GM23338 (cell line): ENCODE measurements at regions not wholly inside any gene's neighbourhood (a gene's known extent, or its start where the extent isn't known, plus 50 kb on each side); places are given as distances from the start of the nearest gene placed in this dataset.

Experiments
- ATAC-seq: fragments of 200-7000 bp; cut with Tn5 transposase; 3 replicates; pipeline ENCODE4 v1.9.1; 2020
- DNase-seq: peaks from one replicate; pipeline ENCODE4 v3.0.0-alpha.2; 2015; ENCODE audit warnings: low spot score
- H2AFZ ChIP-seq: fragments of 200-600 bp; sonication (generic); 2 replicates; pipeline ENCODE4 v1.8.0; 2016; ENCODE audit warnings: antibody characterized with exemption, mild to moderate bottlenecking, moderate library complexity
- H3F3A ChIP-seq: fragments of 200-600 bp; sonication (generic); replicated peaks from 2 replicates; pipeline ENCODE4 v1.8.0; 2017; ENCODE audit warnings: antibody characterized with exemption, mixed run types, low read depth
- H3K27ac ChIP-seq: fragments of 200-600 bp; sonication (generic); 2 replicates; pipeline ENCODE4 v1.6.1; 2016; ENCODE audit warnings: low read depth
- H3K27me3 ChIP-seq: fragments of 200-600 bp; sonication (generic); 2 replicates; pipeline ENCODE4 v1.8.0; 2016; ENCODE audit warnings: mild to moderate bottlenecking, mixed run types, moderate library complexity; ENCODE audit not compliant: insufficient read depth
- H3K36me3 ChIP-seq: fragments of 200-600 bp; sonication (generic); 2 replicates; pipeline ENCODE4 v1.8.0; 2016; ENCODE audit warnings: mild to moderate bottlenecking; ENCODE audit not compliant: insufficient read depth
- H3K4me1 ChIP-seq: fragments of 200-600 bp; sonication (generic); 2 replicates; pipeline ENCODE4 v1.8.0; 2016; ENCODE audit warnings: mild to moderate bottlenecking, moderate library complexity; ENCODE audit not compliant: insufficient read depth
- H3K4me2 ChIP-seq: fragments of 200-600 bp; sonication (generic); 2 replicates; pipeline ENCODE4 v1.7.1; 2017; ENCODE audit warnings: mixed run types
- H3K4me3 ChIP-seq: fragments of 200-600 bp; sonication (generic); 2 replicates; pipeline ENCODE4 v1.6.1; 2016; ENCODE audit warnings: mixed run types
- H3K79me2 ChIP-seq: fragments of 200-600 bp; sonication (generic); replicated peaks from 2 replicates; pipeline ENCODE4 v1.8.0; 2017; ENCODE audit warnings: mild to moderate bottlenecking; ENCODE audit not compliant: insufficient read depth
- H3K9me2 ChIP-seq: fragments of 200-600 bp; sonication (generic); 2 replicates; pipeline ENCODE4 v1.8.0; 2017; ENCODE audit not compliant: insufficient read depth
- H4K20me1 ChIP-seq: fragments of 200-600 bp; sonication (generic); replicated peaks from 2 replicates; pipeline ENCODE4 v1.8.0; 2017; ENCODE audit warnings: mild to moderate bottlenecking; ENCODE audit not compliant: insufficient read depth
- H3K27ac Mint-ChIP-seq: 2 replicates; pipeline ENCODE4 v1.8.0; 2020; ENCODE audit warnings: inconsistent platforms, mild to moderate bottlenecking, moderate library complexity, mixed read lengths
- H3K27me3 Mint-ChIP-seq: 3 replicates; pipeline ENCODE4 v1.8.0; 2022; ENCODE audit warnings: low read depth, mild to moderate bottlenecking, moderate library complexity, mixed read lengths, inconsistent platforms; ENCODE audit not compliant: insufficient read depth, poor library complexity
- H3K36me3 Mint-ChIP-seq: 3 replicates; pipeline ENCODE4 v1.8.0; 2021; ENCODE audit warnings: low read depth, mild to moderate bottlenecking, inconsistent platforms, moderate library complexity, mixed read lengths
- H3K4me1 Mint-ChIP-seq: 3 replicates; pipeline ENCODE4 v1.8.0; 2020; ENCODE audit warnings: mild to moderate bottlenecking, inconsistent platforms, mixed read lengths
- H3K4me3 Mint-ChIP-seq: 3 replicates; pipeline ENCODE4 v1.8.0; 2021; ENCODE audit warnings: moderate library complexity, mild to moderate bottlenecking, inconsistent platforms, mixed read lengths
- H3K9me3 Mint-ChIP-seq: 3 replicates; pipeline ENCODE4 v1.8.0; 2020; ENCODE audit warnings: moderate library complexity, mild to moderate bottlenecking, inconsistent platforms, mixed read lengths
- CREB1 ChIP-seq: fragments of 250-450 bp; sonication (Bioruptor Pico); IDR thresholded peaks from 2 replicates; pipeline ENCODE4 v1.5.0; 2020; ENCODE audit warnings: low read depth, mild to moderate bottlenecking, moderate library complexity
- CTCF ChIP-seq, 2 experiments: fragments of 200-600 bp in 1 of 2; sonication (generic) in 1 of 2; conservative IDR thresholded peaks; 2 replicates each; pipeline versions ENCODE4 v1.5.1 to v1.6.1; 2016 to 2017; ENCODE audit warnings: antibody characterized with exemption in 2 of 2, low read depth in 2 of 2, mild to moderate bottlenecking in 2 of 2, moderate library complexity in 1 of 2
- NANOG ChIP-seq: IDR thresholded peaks from 2 replicates; pipeline ENCODE4 v1.6.1; 2016; ENCODE audit warnings: antibody characterized with exemption, borderline replicate concordance
- POLR2AphosphoS5 ChIP-seq: IDR thresholded peaks from 2 replicates; pipeline ENCODE4 v1.6.1; 2016; ENCODE audit warnings: antibody characterized with exemption, low read depth
- STAT1 ChIP-seq: IDR thresholded peaks from one replicate; pipeline ENCODE4 v1.6.1; 2016; ENCODE audit warnings: antibody characterized with exemption; ENCODE audit not compliant: unreplicated experiment
- ZNF462 ChIP-seq: fragments of 250-450 bp; sonication (Bioruptor Pico); IDR thresholded peaks from 2 replicates; pipeline ENCODE4 v1.5.0; 2020; ENCODE audit warnings: mild to moderate bottlenecking, moderate library complexity
- TF ChIP-seq, protein P1 (sequence below): IDR thresholded peaks from 2 replicates; pipeline ENCODE4 v1.6.1; 2016; ENCODE audit warnings: antibody characterized with exemption

GRCh38 chr1:194215448-194215847 is 1029.0 kb upstream of the B3GALT2 start (continued):
- TF ChIP-seq ZNF462 (no peak), CTCF (conservative IDR thresholded peaks at IDR 0.05; ENCODE audit: low read depth in 2 of 2) (no peak)

DNA sequence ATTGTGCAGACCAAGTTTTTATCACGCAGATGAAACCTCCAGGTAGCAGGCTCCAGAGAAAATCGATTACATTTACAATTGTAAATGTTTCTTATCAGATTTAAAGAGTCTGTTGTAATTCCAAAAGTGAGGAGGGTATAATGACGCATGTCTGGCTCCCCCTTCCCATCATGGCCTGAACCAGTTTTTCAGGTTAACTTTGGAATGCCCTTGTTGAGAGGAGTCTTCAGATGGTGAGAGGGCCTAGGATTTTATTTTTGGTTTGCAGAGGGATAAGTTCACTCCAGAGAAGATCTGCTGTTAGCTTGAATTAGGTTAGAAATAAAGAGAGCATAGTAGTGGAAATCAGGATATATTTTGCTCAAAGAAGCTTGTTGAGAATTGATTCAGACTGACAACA is 1028.3 kb upstream of the B3GALT2 start:
- H3K9me3 Mint-ChIP-seq: no peaks in the 10 kb centered on the region
- H3K9me2 ChIP-seq: no peaks in the 10 kb centered on the region; the same call in 1 of the 2 replicates
- H3K79me2 ChIP-seq: no peaks in the 10 kb centered on the region
- H3F3A ChIP-seq: no peaks in the 10 kb centered on the region
- H3K4me1 ChIP-seq: no peaks in the 10 kb centered on the region
- ATAC-seq (no peak), DNase-seq (peak; percentile 15)
- no peak overlapping the region for H3K4me2 ChIP-seq
- H3K4me3 Mint-ChIP-seq: no peak overlapping the region
- H4K20me1 ChIP-seq: no peaks in the 10 kb centered on the region
- no peaks in the 10 kb centered on the region for H3K36me3 ChIP-seq
- H3K4me1 Mint-ChIP-seq: no peaks in the 10 kb centered on the region; the same call in 1 of the 3 replicates
- no peaks in the 10 kb centered on the region for H3K27me3 ChIP-seq
- no peaks in the 10 kb centered on the region for H3K27me3 Mint-ChIP-seq
- no peak overlapping the region for H3K27ac Mint-ChIP-seq
- no peak overlapping the region for H3K27ac ChIP-seq
- H3K4me3 ChIP-seq: no peak overlapping the region
- H3K36me3 Mint-ChIP-seq: no peaks in the 10 kb centered on the region
- no peak overlapping the region for H2AFZ ChIP-seq
- TF ChIP-seq POLR2AphosphoS5: no peak
- no peak for TF ChIP-seq STAT1
- TF ChIP-seq ZNF462: no peak
- TF ChIP-seq, protein P1, sequence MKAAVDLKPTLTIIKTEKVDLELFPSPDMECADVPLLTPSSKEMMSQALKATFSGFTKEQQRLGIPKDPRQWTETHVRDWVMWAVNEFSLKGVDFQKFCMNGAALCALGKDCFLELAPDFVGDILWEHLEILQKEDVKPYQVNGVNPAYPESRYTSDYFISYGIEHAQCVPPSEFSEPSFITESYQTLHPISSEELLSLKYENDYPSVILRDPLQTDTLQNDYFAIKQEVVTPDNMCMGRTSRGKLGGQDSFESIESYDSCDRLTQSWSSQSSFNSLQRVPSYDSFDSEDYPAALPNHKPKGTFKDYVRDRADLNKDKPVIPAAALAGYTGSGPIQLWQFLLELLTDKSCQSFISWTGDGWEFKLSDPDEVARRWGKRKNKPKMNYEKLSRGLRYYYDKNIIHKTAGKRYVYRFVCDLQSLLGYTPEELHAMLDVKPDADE: no peak
- TF ChIP-seq NANOG: no peak
- TF ChIP-seq CREB1 (CRISPR knock-in tag): no peak
